ENCODE measurements at regions not wholly inside any gene's neighbourhood (a gene's known extent, or its start where the extent isn't known, plus 50 kb on each side); places are given as distances from the start of the nearest gene placed in this dataset.
"Not testable (repeated sequence)": the region's sequence is repeated elsewhere in the genome, so short reads cannot be mapped to it uniquely, and the experiment has no call there.

DNA sequence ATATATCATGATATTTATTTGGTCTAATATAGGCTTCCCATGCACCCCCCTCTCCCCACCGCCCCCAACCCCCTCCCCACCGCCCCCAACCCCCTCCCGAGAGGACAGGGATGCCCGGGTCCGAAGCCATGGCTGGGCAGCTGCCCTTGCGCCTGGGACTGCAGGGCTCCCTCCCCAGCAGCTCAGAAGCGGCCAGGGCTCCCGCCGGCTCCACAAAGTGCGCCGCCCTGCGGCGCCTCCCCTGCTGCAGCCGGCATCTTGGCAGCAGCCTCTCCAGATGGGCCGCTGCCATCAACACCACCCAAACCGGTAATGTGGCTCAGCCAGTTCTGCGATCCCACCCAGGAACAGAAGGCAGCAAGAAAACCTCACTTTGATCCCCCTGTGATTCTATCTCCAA lies 389.4 kb downstream of the SPATA31A1 start:
- H3K4me1 Mint-ChIP-seq (ENCODE audit: low read depth); H3K27ac Mint-ChIP-seq; H3K36me3 Mint-ChIP-seq (ENCODE audit: low read depth); H3K27me3 Mint-ChIP-seq (ENCODE audit: low read depth); H3K9me3 Mint-ChIP-seq (ENCODE audit: insufficient read depth); DNase-seq; H3K4me3 Mint-ChIP-seq; CTCF ChIA-PET; ATAC-seq; POLR2A ChIA-PET: not testable (repeated sequence)

DNA sequence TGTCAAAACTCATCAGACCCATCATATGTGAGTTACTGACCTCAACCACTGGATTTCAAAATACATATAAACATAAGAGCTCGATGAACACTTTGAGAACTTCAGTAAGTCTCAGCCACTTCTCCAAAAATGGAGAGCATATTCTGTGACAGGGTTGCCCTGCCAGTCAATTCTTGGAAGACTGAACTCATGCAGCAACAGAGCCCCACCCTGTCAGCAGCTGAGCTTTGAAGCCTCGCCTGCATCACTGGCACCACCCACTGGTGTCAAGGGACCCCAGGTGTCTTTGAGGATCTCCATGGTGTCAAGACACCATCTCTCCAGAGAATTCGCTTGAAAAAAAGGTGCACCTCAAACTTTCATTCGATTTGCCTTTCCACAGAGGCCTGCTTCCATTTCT lies 420.1 kb downstream of the SPATA31A1 start:
- H3K9me3 Mint-ChIP-seq (ENCODE audit: insufficient read depth); POLR2A ChIA-PET; H3K4me3 Mint-ChIP-seq; H3K27ac Mint-ChIP-seq; H3K36me3 Mint-ChIP-seq (ENCODE audit: low read depth); ATAC-seq; H3K4me1 Mint-ChIP-seq (ENCODE audit: low read depth); H3K27me3 Mint-ChIP-seq (ENCODE audit: low read depth); CTCF ChIA-PET; DNase-seq: not testable (repeated sequence)

DNA sequence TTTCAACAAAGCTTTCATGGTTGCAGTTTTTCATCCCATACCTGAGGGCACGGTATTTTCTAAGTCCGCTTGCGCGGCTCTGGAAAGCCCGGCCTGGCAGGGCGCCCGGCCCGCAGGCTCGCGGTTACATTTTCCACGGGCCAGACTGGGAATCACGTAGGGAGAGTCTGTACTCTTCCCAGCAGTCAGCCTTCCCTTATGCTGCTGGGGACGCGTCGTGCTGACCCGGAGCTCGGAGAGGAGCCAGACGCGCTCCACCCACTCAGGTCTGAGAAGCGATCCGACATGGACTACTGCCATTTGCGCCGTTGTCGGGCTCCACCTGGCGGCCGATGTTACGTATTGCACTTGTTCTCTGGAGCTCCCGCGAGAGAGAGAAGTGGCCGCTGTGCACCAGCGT lies 435.9 kb downstream of the SPATA31A1 start:
- POLR2A ChIA-PET; H3K27me3 Mint-ChIP-seq (ENCODE audit: low read depth); H3K9me3 Mint-ChIP-seq (ENCODE audit: insufficient read depth); CTCF ChIA-PET; DNase-seq; H3K27ac Mint-ChIP-seq; H3K4me1 Mint-ChIP-seq (ENCODE audit: low read depth); H3K36me3 Mint-ChIP-seq (ENCODE audit: low read depth); H3K4me3 Mint-ChIP-seq: not testable (repeated sequence)
- peak; percentile 100 for ATAC-seq

DNA sequence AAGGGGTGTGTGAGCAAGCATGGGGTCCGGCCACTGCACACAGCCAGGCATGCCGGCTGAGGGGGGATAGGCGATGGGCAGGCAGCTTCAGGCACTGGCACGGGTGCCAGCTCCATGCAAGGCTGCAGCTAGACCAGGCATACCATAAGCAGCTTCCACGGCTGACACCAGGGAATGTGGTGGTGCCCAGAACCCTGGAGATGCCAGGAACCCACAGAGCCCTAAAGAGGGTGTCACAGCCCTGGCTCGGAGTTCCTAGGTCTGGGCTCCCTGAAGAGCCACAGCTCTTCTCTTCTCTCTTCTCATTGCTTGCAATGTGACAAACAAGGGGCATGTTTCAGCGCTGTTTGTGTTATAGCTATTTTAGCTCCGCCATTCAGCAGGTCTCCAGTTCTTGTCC lies 442.5 kb downstream of the SPATA31A1 start:
- POLR2A ChIA-PET; H3K27ac Mint-ChIP-seq; H3K9me3 Mint-ChIP-seq (ENCODE audit: insufficient read depth); H3K36me3 Mint-ChIP-seq (ENCODE audit: low read depth); DNase-seq; ATAC-seq; H3K4me3 Mint-ChIP-seq; CTCF ChIA-PET; H3K4me1 Mint-ChIP-seq (ENCODE audit: low read depth); H3K27me3 Mint-ChIP-seq (ENCODE audit: low read depth): not testable (repeated sequence)

DNA sequence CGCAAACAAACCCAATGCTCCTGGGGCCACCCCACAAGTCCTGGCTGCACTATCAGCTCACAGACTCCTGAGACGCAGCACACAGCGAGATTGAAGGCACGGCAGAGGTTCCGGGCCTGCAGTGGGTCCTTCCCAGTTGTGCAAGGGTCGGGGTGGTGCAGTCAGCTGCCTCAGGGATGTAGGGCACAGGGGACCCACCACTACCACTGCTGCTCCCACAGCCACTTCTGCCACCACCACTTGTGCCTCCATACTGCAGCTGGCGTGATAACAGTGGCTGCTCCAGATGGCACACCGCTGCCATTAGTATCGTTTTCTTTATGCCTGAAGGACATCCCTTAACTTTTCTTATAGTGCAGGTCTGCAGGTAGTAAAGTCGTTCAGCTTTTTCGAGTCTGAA lies 443.8 kb downstream of the SPATA31A1 start:
- H3K27me3 Mint-ChIP-seq (ENCODE audit: low read depth); H3K4me3 Mint-ChIP-seq; ATAC-seq; H3K27ac Mint-ChIP-seq; CTCF ChIA-PET; H3K36me3 Mint-ChIP-seq (ENCODE audit: low read depth); H3K4me1 Mint-ChIP-seq (ENCODE audit: low read depth); H3K9me3 Mint-ChIP-seq (ENCODE audit: insufficient read depth); POLR2A ChIA-PET; DNase-seq: not testable (repeated sequence)

DNA sequence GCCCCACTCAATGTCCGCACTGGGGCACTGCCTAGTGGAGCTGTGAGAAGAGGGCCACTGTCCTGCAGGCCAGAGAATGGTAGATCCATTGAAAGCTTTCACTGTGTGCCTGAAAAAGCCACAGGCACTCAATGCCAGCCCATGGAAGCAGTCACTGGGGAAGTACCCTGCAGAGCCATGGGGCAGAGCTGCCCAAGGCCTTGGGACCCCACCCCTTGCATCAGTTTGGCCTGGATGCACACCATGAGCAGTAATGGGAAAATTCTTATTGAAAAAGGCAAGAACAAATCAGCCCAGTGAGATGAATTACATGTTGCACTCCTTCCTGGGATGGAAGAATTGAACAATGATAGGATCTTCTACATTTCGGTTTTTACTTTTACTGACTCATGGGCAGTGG lies 447.1 kb downstream of the SPATA31A1 start:
- H3K4me3 Mint-ChIP-seq; DNase-seq; POLR2A ChIA-PET; H3K36me3 Mint-ChIP-seq (ENCODE audit: low read depth); H3K27ac Mint-ChIP-seq; H3K4me1 Mint-ChIP-seq (ENCODE audit: low read depth); CTCF ChIA-PET; H3K9me3 Mint-ChIP-seq (ENCODE audit: insufficient read depth); ATAC-seq; H3K27me3 Mint-ChIP-seq (ENCODE audit: low read depth): not testable (repeated sequence)

DNA sequence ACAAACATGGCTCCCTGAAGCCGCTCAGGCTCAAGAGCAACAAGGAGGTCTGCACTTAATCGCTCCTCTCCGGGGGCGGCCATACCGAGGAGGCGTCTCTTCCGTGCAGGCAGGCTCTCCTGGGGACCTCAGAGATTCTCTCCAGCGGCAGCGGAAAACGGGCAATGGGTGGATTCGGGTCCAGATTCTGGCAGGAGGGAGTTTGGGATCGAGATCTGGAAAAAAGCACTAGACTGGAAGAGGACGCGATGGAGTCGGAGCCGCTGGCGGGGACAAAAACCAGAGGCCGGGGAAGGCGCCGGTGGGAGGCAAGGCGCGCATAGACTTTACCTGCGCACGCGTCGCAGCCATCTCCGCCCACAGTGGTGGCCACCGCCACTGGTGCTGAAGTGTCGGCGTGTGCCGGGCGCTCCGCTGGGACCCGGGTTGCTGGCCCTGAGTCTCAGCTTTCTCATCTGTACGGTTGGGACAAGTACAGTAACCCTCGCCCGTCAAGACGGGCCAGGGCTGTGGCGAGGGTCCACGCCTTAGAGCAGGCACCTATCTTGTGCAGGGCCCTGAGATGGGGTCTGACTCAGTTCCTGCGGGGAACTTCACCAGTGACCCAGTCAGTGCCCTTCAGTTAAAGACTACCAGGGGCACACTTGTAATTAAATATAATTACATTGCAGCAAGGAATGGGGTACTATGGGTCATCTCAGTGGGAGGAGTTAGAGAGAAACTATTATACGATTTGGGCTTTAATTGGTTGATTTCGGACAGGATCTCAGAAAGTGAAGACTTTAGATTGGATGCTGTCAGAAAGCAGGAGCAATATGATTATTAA lies 454.1 kb downstream of the SPATA31A1 start:
- POLR2A ChIA-PET; CTCF ChIA-PET; H3K36me3 Mint-ChIP-seq (ENCODE audit: low read depth); H3K4me1 Mint-ChIP-seq (ENCODE audit: low read depth); H3K27me3 Mint-ChIP-seq (ENCODE audit: low read depth); H3K9me3 Mint-ChIP-seq (ENCODE audit: insufficient read depth): not testable (repeated sequence)
- DNase-seq = peak; percentile 58
- Mint-ChIP-seq H3K4me3 (peak overlapping the region; percentile 90), H3K27ac (peak overlapping the region; percentile 93)
- ATAC-seq = peak; percentile 86

DNA sequence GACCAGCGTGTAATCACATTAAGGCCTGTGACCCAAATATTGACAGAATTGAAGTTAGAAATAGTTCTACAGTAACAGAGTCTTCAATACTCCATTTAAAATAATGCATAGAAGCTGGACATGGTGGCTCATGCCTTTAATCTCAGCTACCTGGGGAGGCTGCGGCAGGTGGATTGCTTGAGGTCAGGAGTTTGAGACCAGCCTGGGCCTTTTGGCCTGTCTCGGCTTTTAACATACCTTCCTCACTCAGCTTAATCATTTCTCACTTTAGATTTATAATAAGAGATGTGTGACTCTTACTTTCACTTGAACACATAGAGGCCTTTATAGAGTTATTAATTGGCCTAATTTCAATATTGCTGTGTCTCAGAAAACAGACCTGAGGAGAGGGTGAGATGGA lies 454.9 kb downstream of the SPATA31A1 start:
- POLR2A ChIA-PET; H3K4me3 Mint-ChIP-seq; H3K4me1 Mint-ChIP-seq (ENCODE audit: low read depth); ATAC-seq; H3K9me3 Mint-ChIP-seq (ENCODE audit: insufficient read depth); H3K36me3 Mint-ChIP-seq (ENCODE audit: low read depth); DNase-seq; H3K27me3 Mint-ChIP-seq (ENCODE audit: low read depth); H3K27ac Mint-ChIP-seq; CTCF ChIA-PET: not testable (repeated sequence)

DNA sequence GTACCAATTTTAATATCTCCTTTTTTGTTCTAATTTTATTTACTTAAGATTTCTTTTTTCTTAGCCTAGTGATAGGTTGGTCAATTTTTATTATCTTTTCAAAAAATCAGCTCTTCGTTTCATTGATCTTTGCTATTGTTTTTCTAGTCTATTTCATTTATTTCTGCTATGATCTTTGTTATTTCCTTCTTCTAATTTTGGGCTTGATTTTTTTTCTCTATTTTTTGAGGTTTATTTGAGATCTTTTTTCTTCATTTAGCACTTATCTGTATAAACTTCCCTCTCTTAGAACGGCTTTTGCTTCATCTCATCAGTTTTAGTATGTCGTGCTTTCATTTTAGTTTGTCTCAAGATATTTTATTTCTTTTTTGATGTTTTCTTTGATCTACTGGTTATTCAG lies 456.1 kb downstream of the SPATA31A1 start:
- POLR2A ChIA-PET; H3K27me3 Mint-ChIP-seq (ENCODE audit: low read depth); H3K36me3 Mint-ChIP-seq (ENCODE audit: low read depth): not testable (repeated sequence)

DNA sequence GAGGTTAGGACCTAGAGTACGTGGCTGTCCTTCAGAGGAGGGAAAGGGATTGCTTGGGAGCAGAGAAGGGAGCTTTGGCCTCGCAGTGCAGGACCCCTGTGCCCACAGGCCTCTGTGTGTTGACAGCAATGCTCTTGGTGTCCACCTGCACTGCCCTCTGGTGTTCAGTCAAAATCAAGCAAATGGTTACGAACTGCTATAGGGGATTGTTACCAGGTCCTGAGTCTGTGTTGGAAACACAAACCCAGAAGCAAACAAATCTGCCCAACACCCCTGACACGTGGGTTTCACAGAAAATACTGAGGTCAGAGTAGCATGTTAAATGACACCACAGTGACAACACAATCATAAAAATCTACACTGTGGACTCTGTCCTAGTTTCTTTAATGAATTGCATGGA lies 473.0 kb downstream of the SPATA31A1 start:
- H3K36me3 Mint-ChIP-seq (ENCODE audit: low read depth); POLR2A ChIA-PET; DNase-seq; H3K9me3 Mint-ChIP-seq (ENCODE audit: insufficient read depth); H3K27me3 Mint-ChIP-seq (ENCODE audit: low read depth); H3K27ac Mint-ChIP-seq; H3K4me1 Mint-ChIP-seq (ENCODE audit: low read depth); ATAC-seq; CTCF ChIA-PET; H3K4me3 Mint-ChIP-seq: not testable (repeated sequence)

More for the DNA sequence above, 456.1 kb downstream of the SPATA31A1 start:
- ATAC-seq; H3K4me3 Mint-ChIP-seq; DNase-seq; H3K9me3 Mint-ChIP-seq (ENCODE audit: insufficient read depth); H3K27ac Mint-ChIP-seq; H3K4me1 Mint-ChIP-seq (ENCODE audit: low read depth); CTCF ChIA-PET: not testable (repeated sequence)

Measured in activated CD8-positive, alpha-beta T cell treated with anti-CD3 and anti-CD28 coated beads, Interleukin-2, amount 10 ng/mL, durations not matched to agents 7 days and 5 days (primary cell).